ENCODE measurements at regions not wholly inside any gene's neighbourhood (a gene's known extent, or its start where the extent isn't known, plus 50 kb on each side); places are given as distances from the start of the nearest gene placed in this dataset.

DNA sequence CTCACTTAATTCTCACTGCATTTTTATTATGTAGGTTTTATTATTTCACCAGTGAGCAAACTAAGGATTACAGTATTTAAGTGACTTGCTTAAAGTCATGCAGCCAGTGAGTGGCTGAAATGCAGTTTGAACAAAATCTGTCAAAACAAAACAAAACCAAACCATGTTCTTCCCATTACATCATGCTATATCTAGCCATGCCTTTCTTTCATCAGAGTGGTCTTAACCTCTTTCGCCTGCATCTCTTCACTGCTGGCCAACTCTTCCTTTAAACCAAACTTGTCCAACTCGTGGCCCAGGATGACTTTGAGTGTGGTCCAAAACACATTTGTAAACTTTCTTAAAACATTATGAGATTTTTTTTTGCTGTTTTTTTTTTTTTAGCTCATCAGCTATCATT is 223.2 kb downstream of the PCDH7 start:
- no peak for DNase-seq

DNA sequence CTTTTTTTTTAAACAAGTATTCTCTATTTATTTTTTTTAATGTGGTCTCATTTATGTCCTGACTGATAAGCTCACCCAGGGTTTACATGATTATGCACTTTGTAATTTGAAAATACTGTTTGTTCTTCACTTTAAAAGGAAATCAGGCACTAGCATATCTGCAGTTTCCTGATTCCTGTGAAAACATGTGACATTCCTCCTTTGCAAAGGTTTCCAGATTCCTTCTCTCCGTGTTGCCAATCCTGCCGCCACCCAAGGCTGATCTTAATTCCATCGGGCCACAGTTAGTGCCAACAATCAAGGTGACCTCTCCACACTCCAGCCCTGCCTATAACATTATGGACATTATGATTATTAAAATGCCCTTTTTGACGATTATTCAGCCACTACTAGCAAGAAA is 225.4 kb downstream of the PCDH7 start:
- no peak for DNase-seq

DNA sequence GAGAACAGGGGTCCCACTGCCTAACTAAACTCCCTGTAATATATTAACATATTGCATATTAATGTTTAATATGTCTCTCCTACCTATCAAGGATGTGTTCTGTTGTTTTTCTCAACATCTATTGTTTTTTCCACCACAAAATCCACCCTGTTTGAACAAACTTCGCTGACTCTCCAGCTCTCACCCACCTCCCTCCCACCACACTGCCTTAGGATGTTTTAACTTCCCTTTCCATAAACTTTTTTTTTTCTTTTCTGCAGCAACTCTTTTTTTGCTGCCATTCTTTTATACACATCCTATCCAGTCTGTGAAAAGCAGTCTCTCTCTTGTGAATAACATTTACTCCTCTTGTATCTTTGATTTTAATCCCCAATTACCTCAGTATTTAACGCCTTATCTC is 226.1 kb downstream of the PCDH7 start:
- DNase-seq, result no peak

DNA sequence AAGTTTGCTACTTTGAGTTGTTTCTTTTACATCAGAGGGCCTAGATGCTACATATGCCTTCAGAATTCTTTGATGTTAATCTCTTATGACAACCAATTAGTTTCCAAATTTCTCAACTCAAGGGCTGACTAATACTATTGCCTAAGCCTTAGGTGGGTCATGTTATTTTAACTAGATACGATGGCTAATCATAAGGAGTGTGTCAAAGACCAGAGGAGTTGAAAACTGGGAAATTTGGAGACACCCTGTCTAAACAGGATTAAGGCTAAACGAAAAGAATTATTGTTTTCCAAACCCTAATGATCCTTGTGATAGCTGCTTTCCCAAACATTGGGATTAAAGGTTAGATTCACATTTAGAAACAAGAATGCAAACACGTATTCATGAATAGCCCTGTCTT is 228.5 kb downstream of the PCDH7 start:
- no peak for DNase-seq

DNA sequence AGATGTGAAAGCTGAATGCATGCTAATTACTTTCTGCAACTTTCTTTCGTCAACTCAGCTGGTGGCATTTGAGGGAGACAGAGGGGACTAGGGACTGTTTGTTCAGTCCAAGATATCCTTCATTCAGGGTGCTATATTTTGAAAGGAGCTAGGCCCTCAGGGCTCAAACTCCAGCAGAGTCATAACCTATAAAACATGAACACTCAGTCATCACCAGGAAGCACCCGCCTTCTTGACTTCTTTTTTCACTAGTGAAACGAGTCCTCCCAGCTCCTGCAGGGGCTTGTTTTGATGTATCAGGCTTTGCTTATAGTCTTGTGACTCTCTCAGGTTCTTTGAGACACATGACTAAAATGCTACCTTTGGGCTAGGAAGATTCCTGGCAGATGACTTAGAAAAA is 230.6 kb downstream of the PCDH7 start:
- no peak for DNase-seq

DNA sequence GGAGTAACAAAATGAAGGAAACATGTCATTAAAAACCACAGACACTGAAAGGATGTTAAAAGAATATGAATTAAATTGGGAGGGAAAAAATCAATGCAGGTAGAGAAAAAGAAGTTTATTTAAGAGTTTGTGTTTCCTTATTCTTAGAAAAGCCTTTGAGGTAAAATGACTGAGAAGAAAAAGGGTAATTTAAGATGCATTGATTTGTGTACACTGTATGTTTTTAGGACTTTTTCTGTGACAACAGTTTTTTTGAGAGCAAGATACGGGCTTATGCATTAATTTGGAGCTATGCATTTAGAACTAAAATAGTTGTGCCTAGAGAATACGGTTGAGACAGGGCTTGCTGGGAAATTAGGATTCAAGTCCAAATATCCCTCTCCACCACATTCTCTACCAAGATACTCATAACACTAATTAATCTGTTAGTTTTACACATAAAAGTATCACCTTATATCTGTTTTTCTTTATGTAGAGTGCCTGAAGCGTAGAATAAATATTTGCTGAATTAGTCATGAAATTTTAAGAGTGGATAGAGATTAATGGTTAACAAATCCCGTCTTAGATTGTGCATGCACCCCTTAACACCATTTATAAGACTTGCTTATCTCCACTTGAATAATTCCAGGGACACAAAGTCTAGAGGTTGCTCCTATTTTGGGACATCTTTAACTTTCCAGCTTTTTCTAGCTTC is 232.5 kb downstream of the PCDH7 start:
- DNase-seq, result no peak

DNA sequence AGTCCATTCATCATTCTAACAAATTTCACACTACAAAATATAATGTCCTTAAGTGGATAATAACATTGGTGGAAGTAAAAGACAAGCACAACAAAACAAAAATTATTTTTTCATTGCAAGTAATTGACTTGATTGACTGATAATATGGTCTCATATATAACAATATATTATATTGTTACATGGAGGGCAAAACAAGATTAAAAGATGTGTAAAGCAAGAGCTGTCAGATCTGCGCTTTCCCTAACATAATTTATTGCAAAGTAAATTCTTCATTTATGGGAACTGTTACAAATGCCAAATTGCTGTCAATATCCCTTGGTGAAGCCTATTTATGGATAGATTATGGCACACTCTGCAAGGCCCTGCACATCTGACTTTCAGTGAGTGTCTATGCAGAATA is 233.6 kb downstream of the PCDH7 start:
- no peak for DNase-seq

DNA sequence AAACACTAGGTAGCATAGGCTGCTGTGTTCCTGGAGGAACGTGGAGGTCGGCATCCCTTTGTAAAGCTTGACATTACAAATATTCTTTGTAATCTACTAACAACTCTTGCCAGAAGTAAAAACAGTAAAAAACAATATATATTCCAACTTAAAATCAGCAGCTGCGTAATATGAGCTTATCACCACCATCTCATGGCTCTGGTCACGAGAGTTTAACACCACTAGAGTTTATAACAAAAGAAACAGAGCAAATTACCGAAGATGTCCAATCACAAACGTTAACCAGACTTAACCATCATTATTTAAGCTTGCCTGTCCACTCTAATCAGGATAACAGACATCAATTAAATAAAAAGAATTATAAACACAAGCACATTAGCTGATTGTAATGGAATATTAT is 236.7 kb downstream of the PCDH7 start:
- DNase-seq, result no peak

DNA sequence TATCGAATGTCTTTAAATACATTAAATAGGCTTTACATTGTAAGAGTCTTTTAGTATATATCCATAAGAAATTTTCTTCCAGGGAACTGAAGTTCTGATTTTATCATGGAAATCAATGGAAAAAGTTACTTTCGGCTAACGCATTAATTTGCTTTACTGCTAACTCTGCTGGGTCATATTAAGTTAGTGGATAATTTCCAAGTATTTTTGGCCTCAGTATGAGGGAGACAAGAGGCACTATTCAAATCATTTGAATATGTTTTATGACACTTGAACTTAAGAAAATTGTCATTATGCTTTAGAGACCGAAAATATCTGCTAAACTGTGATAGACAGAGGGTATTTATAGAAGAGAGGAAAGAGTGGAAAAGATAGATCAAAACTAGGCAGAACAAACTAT is 237.5 kb downstream of the PCDH7 start:
- DNase-seq, result no peak

DNA sequence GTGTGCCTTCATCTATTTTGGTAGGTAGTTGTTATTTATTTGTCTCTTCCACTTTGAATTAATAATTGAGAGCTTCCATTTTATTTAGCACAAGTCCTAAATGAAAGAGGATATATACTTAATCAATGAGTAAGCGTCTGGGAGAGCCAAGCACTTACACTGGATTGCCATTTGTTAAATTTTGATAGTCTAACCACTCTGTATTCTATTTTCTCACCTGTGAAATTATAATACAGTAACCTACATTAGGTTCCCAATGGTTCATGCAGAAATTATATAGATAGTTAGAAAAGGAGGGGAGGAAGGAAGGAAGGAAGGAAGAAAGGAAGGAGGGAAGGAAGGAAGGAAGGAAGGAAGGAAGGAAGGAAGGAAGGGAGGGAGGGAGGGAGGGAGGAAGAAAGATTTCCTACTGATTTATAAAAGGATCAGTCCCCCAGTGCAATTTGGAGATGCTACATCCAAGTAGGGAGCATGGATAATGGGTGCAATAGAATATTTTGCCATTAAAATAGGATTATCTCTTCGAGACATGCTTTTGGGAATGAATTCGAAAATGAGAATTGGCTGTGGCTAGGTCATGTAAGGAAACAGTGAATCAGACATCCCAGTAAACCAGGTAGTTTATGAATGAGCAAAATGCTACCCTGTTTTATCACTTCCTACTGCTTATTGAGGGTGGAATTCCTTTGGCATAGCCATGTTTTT is 239.8 kb downstream of the PCDH7 start:
- DNase-seq, result no peak

DNA sequence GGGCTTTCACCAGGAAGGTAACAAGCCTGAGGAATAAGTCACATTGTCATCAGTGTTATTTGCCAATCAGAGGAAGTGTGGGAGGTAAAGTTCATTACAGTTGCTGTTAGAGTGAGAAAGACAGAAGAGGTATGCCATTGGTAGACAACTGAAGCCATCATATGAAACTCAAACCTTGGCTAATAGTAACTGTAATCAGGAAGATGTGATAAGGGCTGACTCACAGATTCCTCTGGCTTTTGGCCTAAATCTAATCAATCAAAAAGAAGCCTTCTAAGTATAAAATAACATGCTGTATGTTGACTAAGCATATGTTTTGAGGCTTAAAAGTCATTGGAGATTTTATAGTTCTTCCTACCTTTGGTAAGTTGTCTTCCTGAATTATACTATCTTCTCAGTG is 242.8 kb downstream of the PCDH7 start:
- DNase-seq, result no peak

DNA sequence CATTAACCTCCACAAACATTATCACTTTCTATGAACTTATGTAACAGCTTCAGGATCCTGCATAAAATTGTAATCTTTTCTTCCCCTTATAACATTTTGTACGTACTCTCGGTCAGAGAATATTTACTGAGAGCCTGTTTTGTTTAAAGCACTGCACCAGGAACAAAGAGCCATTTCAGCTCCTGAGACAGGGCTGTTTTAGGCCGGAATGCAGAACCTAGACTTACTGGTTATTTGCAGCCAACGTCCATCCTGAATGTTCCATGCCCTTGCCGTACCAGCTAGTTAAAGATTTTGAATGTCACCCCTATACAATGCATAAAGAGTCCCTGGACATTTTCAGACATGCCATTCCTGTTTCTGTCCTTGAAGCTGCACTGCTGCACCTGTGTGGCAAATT is 248.8 kb downstream of the PCDH7 start:
- no peak for DNase-seq

DNA sequence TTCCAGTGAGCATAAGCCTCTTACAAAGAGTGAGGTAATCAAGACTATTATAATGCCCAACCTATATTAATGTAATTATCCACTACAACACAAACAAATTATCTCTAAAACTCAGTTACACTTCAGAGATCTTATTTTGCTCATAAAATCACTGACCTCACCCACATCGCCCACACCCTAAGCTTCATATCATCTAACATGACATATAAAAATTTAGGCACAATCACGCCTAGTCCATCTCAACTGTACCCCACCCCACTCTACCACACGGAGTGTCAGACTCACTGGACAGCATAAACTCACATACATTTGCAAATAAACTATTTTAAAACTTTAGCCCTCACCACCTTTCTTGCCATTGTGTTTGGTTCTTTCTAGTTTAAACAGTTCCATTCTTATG is 252.4 kb downstream of the PCDH7 start:
- DNase-seq, result no peak

DNA sequence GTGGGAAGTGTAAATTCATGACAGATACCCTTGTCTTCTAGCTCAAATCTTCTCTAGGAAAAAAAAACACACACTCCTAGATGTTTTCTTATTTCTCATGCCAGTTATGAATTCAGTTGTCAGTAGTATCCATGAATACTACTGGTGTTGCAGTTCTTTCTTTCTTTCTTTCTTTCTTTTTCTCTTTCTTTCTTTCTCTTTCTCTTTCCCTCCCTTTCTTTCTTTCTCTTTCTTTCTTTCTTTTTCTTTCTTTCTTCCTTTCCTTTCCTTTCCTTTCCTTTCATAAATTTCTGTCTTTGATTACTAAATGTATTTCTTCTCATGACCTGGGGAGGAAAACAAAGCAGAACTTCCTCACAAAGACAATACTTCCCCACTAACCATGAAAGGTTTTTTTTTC is 253.8 kb downstream of the PCDH7 start:
- DNase-seq, result no peak

DNA sequence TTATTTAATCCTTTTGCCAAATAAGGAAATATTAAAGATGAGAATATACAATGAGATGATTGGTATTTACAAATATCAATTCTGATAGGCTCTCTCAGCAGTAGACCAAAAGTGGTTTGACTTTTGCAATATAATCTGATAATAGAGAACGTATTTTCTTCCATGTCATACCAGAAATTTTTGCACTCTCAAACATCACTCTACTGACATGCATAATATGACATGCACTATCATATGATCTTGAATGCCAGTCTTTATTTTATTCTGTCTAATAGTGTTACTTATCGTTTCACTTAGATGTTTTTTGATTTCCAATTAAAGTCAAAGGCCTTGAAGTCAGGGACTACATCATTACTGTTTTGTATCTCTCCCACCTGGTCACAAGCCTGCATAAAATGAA is 259.2 kb downstream of the PCDH7 start:
- DNase-seq, result no peak

DNA sequence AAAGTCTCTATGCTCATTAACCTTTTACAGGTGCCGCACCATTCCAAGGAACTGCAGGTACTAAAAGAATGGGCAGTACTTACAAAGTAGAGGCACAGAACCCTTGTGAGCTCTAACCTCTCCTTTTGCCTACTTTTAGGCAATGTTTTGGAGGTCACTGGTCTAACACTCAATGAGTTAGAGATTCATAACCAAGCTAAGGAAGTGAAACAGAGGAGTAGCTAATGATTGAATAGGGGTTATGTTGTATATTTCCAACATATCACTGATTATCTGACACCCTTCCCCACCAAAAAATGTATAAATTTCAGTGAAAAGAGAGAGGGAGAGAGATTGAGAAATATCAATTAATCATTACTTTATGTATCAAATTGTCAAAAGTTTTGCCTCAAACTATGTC is 269.3 kb downstream of the PCDH7 start:
- DNase-seq, result no peak

DNA sequence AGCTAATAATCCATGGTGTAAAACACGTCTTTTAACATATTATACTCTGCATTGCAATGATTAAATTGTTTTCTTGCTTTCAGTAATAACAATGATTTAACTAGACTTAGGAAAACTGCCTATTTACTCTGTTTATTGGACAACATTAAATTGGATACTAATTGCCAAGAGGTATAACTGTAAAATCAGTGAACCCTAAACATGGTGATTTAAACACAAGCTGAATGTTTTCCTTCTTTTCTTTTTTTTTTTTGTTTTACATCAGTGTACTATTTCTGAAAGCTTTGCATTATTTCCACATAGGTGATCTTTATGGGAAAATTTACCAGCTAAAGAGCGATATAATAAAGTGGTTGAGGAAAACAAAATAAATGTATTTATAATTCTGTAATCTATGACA is 276.7 kb downstream of the PCDH7 start:
- no peak for DNase-seq

DNA sequence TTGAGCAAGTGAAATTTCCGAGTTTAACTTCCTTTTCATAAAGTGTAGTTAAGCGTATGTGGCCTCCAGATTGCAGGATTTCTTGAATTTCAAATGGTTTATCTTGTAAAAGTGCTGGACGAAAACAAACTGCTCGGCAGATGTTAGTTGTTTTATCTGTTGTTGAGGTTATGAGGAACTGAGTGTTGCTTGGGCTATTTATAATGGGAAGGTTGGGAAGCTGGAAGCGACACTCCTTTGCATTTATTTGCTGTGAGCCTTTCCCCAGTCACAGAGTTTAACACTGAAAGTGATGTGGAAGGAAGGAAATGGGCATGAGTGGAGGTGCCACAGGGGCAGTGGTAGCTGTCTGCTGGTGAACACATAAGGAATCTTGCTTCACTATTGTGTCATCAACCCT is 284.9 kb downstream of the PCDH7 start:
- no peak for DNase-seq

DNA sequence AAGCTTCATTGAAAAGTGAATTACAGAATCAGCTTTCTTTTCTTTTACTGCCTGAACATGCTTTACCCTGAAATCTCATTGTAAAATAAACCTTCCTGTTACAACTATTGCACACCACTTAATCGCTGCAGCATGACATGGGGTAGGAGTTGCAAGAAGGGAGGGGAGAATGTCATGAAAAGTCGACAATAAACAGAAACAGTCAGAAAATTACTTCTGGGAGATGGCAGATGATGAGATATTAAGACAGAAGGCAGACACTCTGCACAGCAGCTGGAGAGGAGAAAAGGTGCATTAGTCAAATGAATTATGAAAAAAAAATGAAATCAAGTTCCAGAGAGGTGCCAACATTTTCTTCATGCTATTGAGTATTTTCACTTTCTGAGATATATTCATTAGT is 287.7 kb downstream of the PCDH7 start:
- no peak for DNase-seq

DNA sequence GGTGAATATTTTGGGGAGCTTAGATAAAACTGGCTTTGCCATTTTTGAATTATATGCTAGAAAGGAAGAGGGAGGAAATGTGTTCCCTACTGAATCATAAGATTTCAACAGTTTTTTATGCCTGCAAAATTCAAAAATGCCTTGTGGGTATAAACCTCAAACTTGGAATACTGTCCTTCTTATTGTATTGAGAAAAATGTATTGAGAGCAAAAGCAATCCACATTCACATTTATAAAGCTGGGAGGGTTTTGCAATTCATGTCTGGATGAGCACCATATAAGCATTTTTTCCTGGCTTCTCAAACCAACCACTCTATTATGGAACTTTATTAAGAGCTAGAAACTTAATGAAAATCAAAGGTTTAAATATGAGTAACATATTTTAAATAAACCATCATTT is 289.8 kb downstream of the PCDH7 start:
- DNase-seq, result no peak

DNA sequence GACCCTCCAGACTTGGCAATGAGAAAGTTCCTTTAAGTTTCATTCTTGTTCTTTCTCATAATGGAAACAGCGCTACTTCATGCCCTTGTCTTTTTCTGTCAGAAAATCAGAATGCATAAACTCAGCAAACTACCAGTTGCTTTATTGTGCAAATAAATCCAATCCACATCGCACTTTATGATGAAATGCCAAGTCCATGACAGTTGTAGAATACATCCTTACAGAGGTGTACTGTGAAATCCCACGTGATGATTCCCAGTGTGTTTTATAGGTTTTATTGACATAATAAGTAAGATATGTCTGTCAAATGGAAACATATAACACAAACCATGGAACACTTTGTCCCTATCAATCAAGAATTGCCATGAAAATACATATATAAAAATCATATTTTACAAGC is 295.0 kb downstream of the PCDH7 start:
- no peak for DNase-seq

DNA sequence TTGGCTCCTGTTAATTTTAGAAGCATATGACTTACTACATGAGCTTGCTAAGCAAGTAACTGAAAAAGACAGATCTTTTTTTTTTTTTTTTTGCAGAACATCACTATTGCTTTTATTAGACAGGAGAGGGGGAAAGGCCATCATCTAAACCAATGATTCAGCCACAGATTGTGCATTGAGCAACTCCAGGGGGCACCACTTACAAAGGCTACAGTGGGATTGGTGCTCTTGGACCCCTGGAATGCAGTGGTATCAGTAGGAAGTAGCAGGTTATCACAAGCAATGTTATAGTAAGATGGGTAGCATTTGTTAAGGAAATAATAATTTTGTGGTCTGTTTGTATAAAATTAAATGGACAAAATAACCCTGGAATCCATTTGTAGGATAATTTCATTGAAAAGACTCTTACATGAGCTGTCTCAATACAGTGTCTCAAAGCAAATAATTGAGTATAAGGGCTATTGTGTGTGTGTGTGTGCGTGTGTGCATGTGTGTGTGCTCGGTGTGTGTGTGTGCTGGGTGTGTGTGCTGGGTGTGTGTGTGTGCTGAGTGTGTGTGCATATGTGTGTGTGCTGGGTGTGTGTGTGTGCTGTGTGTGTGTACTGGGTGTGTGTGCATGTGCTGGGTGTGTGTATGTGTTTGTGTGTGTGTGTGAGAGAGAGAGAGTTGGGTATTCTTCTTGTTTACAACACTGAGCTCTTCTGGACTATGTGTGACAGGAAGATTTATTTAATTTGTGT is 296.3 kb downstream of the PCDH7 start:
- DNase-seq, result no peak

DNA sequence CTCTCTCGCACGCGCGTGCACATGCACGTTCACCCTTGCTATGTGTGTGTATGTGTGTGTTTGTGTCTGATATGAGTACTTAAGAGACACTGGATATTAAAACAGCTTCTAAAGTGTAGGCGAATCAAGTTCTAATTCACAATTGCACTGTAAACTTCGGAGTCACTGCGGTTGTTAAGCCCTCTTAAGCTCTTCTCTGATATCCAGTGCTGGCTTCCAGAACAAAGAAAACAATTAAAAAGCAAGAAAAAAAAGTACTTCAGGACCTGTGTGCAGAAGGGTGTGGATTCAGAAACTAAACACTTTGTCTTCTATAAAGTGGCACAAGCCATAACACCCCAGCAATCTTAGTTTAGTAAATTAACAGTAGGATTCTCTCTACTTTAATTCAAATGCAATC is 300.2 kb downstream of the PCDH7 start:
- DNase-seq, result no peak

DNA sequence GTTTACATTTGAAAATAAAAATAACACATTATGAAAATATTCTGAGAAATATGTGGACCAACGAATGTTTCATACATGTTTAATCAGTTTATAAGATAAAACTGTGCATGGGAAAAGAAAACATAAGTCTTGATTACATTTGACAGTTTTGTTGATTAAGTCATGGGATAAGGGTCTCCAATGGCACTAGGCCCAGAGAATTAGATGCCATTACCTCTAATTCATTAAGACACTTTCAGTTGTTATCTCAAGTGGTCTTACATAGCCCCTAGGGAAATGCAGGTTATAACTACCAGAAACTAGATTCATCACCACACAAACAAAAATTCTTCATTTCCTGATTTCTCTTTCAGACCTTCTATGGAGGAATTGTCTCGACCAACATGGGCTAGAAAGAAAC is 300.8 kb downstream of the PCDH7 start:
- DNase-seq, result no peak

All from NCI-H2029 (cell line).